ENCODE measurements at regions not wholly inside any gene's neighbourhood (a gene's known extent, or its start where the extent isn't known, plus 50 kb on each side); places are given as distances from the start of the nearest gene placed in this dataset.
"Not testable (repeated sequence)": the region's sequence is repeated elsewhere in the genome, so short reads cannot be mapped to it uniquely, and the experiment has no call there.

GRCh38 chr3:101970905-101971304 is 121.6 kb downstream of the NFKBIZ start:
- H3K9me3 ChIP-seq (ENCODE audit: control insufficient read depth in 2 of 2, low read length in 2 of 2): no peaks in the 10 kb centered on the region
- no peaks in the 10 kb centered on the region for H3K27me3 ChIP-seq (ENCODE audit: control insufficient read depth in 2 of 2, insufficient read depth in 2 of 2, low read length in 2 of 2)
- no peak overlapping the region for H3K4me3 ChIP-seq (ENCODE audit: low read length in 2 of 2)
- H3K9ac ChIP-seq (ENCODE audit: low read depth in 1 of 2, low read length in 2 of 2): no peak overlapping the region
- no peaks in the 10 kb centered on the region for H3K4me1 ChIP-seq (ENCODE audit: control insufficient read depth in 2 of 2, insufficient read depth in 2 of 2, low read length in 2 of 2)
- H3K36me3 ChIP-seq (ENCODE audit: control insufficient read depth in 2 of 2, insufficient read depth in 2 of 2, low read length in 2 of 2): no peaks in the 10 kb centered on the region
- no peak overlapping the region for H3K27ac ChIP-seq (ENCODE audit: low read depth in 2 of 2, low read length in 2 of 2)

- Histone ChIP-seq H3K36me3 (ENCODE audit: control insufficient read depth in 2 of 2, insufficient read depth in 2 of 2, low read length in 2 of 2) (no peaks in the 10 kb centered on the region), H3K27ac (ENCODE audit: low read depth in 2 of 2, low read length in 2 of 2) (no peak overlapping the region), H3K4me3 (ENCODE audit: low read length in 2 of 2) (no peak overlapping the region), H3K27me3 (ENCODE audit: control insufficient read depth in 2 of 2, insufficient read depth in 2 of 2, low read length in 2 of 2) (no peaks in the 10 kb centered on the region), H3K9me3 (ENCODE audit: control insufficient read depth in 2 of 2, low read length in 2 of 2) (no peaks in the 10 kb centered on the region), H3K4me1 (ENCODE audit: control insufficient read depth in 2 of 2, insufficient read depth in 2 of 2, low read length in 2 of 2) (no peaks in the 10 kb centered on the region), H3K9ac (ENCODE audit: low read depth in 1 of 2, low read length in 2 of 2) (no peak overlapping the region)
Observed at GRCh38 chr3:101972430-101973162, 123.3 kb downstream of the NFKBIZ start.

GRCh38 chr3:101973163-101973505 is 123.8 kb downstream of the NFKBIZ start:
- Histone ChIP-seq H3K4me1 (ENCODE audit: control insufficient read depth in 2 of 2, insufficient read depth in 2 of 2, low read length in 2 of 2) (no peaks in the 10 kb centered on the region), H3K27me3 (ENCODE audit: control insufficient read depth in 2 of 2, insufficient read depth in 2 of 2, low read length in 2 of 2) (no peaks in the 10 kb centered on the region), H3K4me3 (ENCODE audit: low read length in 2 of 2) (no peak overlapping the region), H3K27ac (ENCODE audit: low read depth in 2 of 2, low read length in 2 of 2) (no peak overlapping the region), H3K9me3 (ENCODE audit: control insufficient read depth in 2 of 2, low read length in 2 of 2) (no peaks in the 10 kb centered on the region), H3K9ac (ENCODE audit: low read depth in 1 of 2, low read length in 2 of 2) (no peak overlapping the region), H3K36me3 (ENCODE audit: control insufficient read depth in 2 of 2, insufficient read depth in 2 of 2, low read length in 2 of 2) (no peaks in the 10 kb centered on the region)

- H3K36me3 ChIP-seq (ENCODE audit: control insufficient read depth in 2 of 2, insufficient read depth in 2 of 2, low read length in 2 of 2); H3K27ac ChIP-seq (ENCODE audit: low read depth in 2 of 2, low read length in 2 of 2); H3K27me3 ChIP-seq (ENCODE audit: control insufficient read depth in 2 of 2, insufficient read depth in 2 of 2, low read length in 2 of 2); H3K4me3 ChIP-seq (ENCODE audit: low read length in 2 of 2); H3K4me1 ChIP-seq (ENCODE audit: control insufficient read depth in 2 of 2, insufficient read depth in 2 of 2, low read length in 2 of 2); H3K9ac ChIP-seq (ENCODE audit: low read depth in 1 of 2, low read length in 2 of 2); H3K9me3 ChIP-seq (ENCODE audit: control insufficient read depth in 2 of 2, low read length in 2 of 2): not testable (repeated sequence)
Observed at GRCh38 chr3:101975415-101975814, 126.1 kb downstream of the NFKBIZ start.

- no peak overlapping the region for H3K4me3 ChIP-seq (ENCODE audit: low read length in 2 of 2)
- H3K27ac ChIP-seq (ENCODE audit: low read depth in 2 of 2, low read length in 2 of 2): no peak overlapping the region
- H3K9ac ChIP-seq (ENCODE audit: low read depth in 1 of 2, low read length in 2 of 2): no peak overlapping the region
- no peaks in the 10 kb centered on the region for H3K27me3 ChIP-seq (ENCODE audit: control insufficient read depth in 2 of 2, insufficient read depth in 2 of 2, low read length in 2 of 2)
- no peaks in the 10 kb centered on the region for H3K36me3 ChIP-seq (ENCODE audit: control insufficient read depth in 2 of 2, insufficient read depth in 2 of 2, low read length in 2 of 2)
- no peaks in the 10 kb centered on the region for H3K9me3 ChIP-seq (ENCODE audit: control insufficient read depth in 2 of 2, low read length in 2 of 2)
- no peaks in the 10 kb centered on the region for H3K4me1 ChIP-seq (ENCODE audit: control insufficient read depth in 2 of 2, insufficient read depth in 2 of 2, low read length in 2 of 2)
Observed at GRCh38 chr3:101976473-101976872, 127.2 kb downstream of the NFKBIZ start.

GRCh38 chr3:101978348-101978747 is 129.0 kb downstream of the NFKBIZ start:
- Histone ChIP-seq H3K9me3 (ENCODE audit: control insufficient read depth in 2 of 2, low read length in 2 of 2) (no peaks in the 10 kb centered on the region), H3K27ac (ENCODE audit: low read depth in 2 of 2, low read length in 2 of 2) (no peak overlapping the region), H3K4me1 (ENCODE audit: control insufficient read depth in 2 of 2, insufficient read depth in 2 of 2, low read length in 2 of 2) (no peaks in the 10 kb centered on the region), H3K4me3 (ENCODE audit: low read length in 2 of 2) (no peak overlapping the region), H3K27me3 (ENCODE audit: control insufficient read depth in 2 of 2, insufficient read depth in 2 of 2, low read length in 2 of 2) (no peaks in the 10 kb centered on the region), H3K36me3 (ENCODE audit: control insufficient read depth in 2 of 2, insufficient read depth in 2 of 2, low read length in 2 of 2) (no peaks in the 10 kb centered on the region), H3K9ac (ENCODE audit: low read depth in 1 of 2, low read length in 2 of 2) (no peak overlapping the region)

- H3K36me3 ChIP-seq (ENCODE audit: control insufficient read depth in 2 of 2, insufficient read depth in 2 of 2, low read length in 2 of 2): no peaks in the 10 kb centered on the region
- no peak overlapping the region for H3K27ac ChIP-seq (ENCODE audit: low read depth in 2 of 2, low read length in 2 of 2)
- H3K4me3 ChIP-seq (ENCODE audit: low read length in 2 of 2): no peak overlapping the region
- no peaks in the 10 kb centered on the region for H3K4me1 ChIP-seq (ENCODE audit: control insufficient read depth in 2 of 2, insufficient read depth in 2 of 2, low read length in 2 of 2)
- H3K9ac ChIP-seq (ENCODE audit: low read depth in 1 of 2, low read length in 2 of 2): no peak overlapping the region
- H3K9me3 ChIP-seq (ENCODE audit: control insufficient read depth in 2 of 2, low read length in 2 of 2): no peaks in the 10 kb centered on the region
- no peaks in the 10 kb centered on the region for H3K27me3 ChIP-seq (ENCODE audit: control insufficient read depth in 2 of 2, insufficient read depth in 2 of 2, low read length in 2 of 2)
Observed at GRCh38 chr3:101979033-101979432, 129.7 kb downstream of the NFKBIZ start.

- no peaks in the 10 kb centered on the region for H3K36me3 ChIP-seq (ENCODE audit: control insufficient read depth in 2 of 2, insufficient read depth in 2 of 2, low read length in 2 of 2)
- H3K4me3 ChIP-seq (ENCODE audit: low read length in 2 of 2): no peak overlapping the region
- no peak overlapping the region for H3K27ac ChIP-seq (ENCODE audit: low read depth in 2 of 2, low read length in 2 of 2)
- H3K9ac ChIP-seq (ENCODE audit: low read depth in 1 of 2, low read length in 2 of 2): no peak overlapping the region
- H3K9me3 ChIP-seq (ENCODE audit: control insufficient read depth in 2 of 2, low read length in 2 of 2): no peaks in the 10 kb centered on the region
- H3K4me1 ChIP-seq (ENCODE audit: control insufficient read depth in 2 of 2, insufficient read depth in 2 of 2, low read length in 2 of 2): peaks cover 0 to 6% of the 10 kb centered on the region in 2 donors
- H3K27me3 ChIP-seq (ENCODE audit: control insufficient read depth in 2 of 2, insufficient read depth in 2 of 2, low read length in 2 of 2): no peaks in the 10 kb centered on the region
Observed at GRCh38 chr3:101984356-101984755, 135.0 kb downstream of the NFKBIZ start.

GRCh38 chr3:101988596-101988995 is 139.3 kb downstream of the NFKBIZ start:
- Histone ChIP-seq H3K4me1 (ENCODE audit: control insufficient read depth in 2 of 2, insufficient read depth in 2 of 2, low read length in 2 of 2) (peaks cover 0 to 6% of the 10 kb centered on the region in 2 donors), H3K27ac (ENCODE audit: low read depth in 2 of 2, low read length in 2 of 2) (no peak overlapping the region), H3K27me3 (ENCODE audit: control insufficient read depth in 2 of 2, insufficient read depth in 2 of 2, low read length in 2 of 2) (no peaks in the 10 kb centered on the region), H3K4me3 (ENCODE audit: low read length in 2 of 2) (no peak overlapping the region), H3K9me3 (ENCODE audit: control insufficient read depth in 2 of 2, low read length in 2 of 2) (no peaks in the 10 kb centered on the region), H3K36me3 (ENCODE audit: control insufficient read depth in 2 of 2, insufficient read depth in 2 of 2, low read length in 2 of 2) (no peaks in the 10 kb centered on the region), H3K9ac (ENCODE audit: low read depth in 1 of 2, low read length in 2 of 2) (no peak overlapping the region)

- Histone ChIP-seq H3K36me3 (ENCODE audit: control insufficient read depth in 2 of 2, insufficient read depth in 2 of 2, low read length in 2 of 2) (no peaks in the 10 kb centered on the region), H3K27me3 (ENCODE audit: control insufficient read depth in 2 of 2, insufficient read depth in 2 of 2, low read length in 2 of 2) (no peaks in the 10 kb centered on the region), H3K4me3 (ENCODE audit: low read length in 2 of 2) (no peak overlapping the region), H3K4me1 (ENCODE audit: control insufficient read depth in 2 of 2, insufficient read depth in 2 of 2, low read length in 2 of 2) (peaks cover 0 to 1% of the 10 kb centered on the region in 2 donors), H3K9me3 (ENCODE audit: control insufficient read depth in 2 of 2, low read length in 2 of 2) (no peaks in the 10 kb centered on the region), H3K9ac (ENCODE audit: low read depth in 1 of 2, low read length in 2 of 2) (no peak overlapping the region), H3K27ac (ENCODE audit: low read depth in 2 of 2, low read length in 2 of 2) (no peak overlapping the region)
Observed at GRCh38 chr3:101989578-101990200, 140.4 kb downstream of the NFKBIZ start.
